Mesenteric fat pad (tissue), 1 donor: ENCODE measurements at regions not wholly inside any gene's neighbourhood (a gene's known extent, or its start where the extent isn't known, plus 50 kb on each side); places are given as distances from the start of the nearest gene placed in this dataset.
"Not testable (repeated sequence)": the region's sequence is repeated elsewhere in the genome, so short reads cannot be mapped to it uniquely, and the experiment has no call there.

Experiments
- DNase-seq: peaks from one replicate; pipeline ENCODE4 v3.0.0-alpha.2; 2020; ENCODE audit warnings: low spot score
- donor health status: DM: yes; HTN: yes; CAD: no.

GRCh38 chr2:83002706-83003105, 1456.4 kb downstream of the SUCLG1 start:
- no peak for DNase-seq

GRCh38 chr2:82998781-82999180, 1460.3 kb downstream of the SUCLG1 start:
- DNase-seq = no peak

GRCh38 chr2:82996217-82996616, 1462.9 kb downstream of the SUCLG1 start:
- no peak for DNase-seq

- no peak for DNase-seq
Measured at GRCh38 chr2:82994151-82994550, 1464.9 kb downstream of the SUCLG1 start.

- no peak for DNase-seq
Measured at GRCh38 chr2:82993609-82994008, 1465.5 kb downstream of the SUCLG1 start.

GRCh38 chr2:82992968-82993367, 1466.1 kb downstream of the SUCLG1 start:
- DNase-seq = no peak

- not testable (repeated sequence) for DNase-seq
Measured at GRCh38 chr2:82987706-82988105, 1471.4 kb downstream of the SUCLG1 start.

GRCh38 chr2:82986899-82987298, 1472.2 kb downstream of the SUCLG1 start:
- no peak for DNase-seq

GRCh38 chr2:82985572-82986197, 1473.4 kb downstream of the SUCLG1 start:
- DNase-seq = no peak

GRCh38 chr2:82968358-82968757, 1490.7 kb downstream of the SUCLG1 start:
- no peak for DNase-seq

- no peak for DNase-seq
Measured at GRCh38 chr2:82964341-82964740, 1494.7 kb downstream of the SUCLG1 start.

GRCh38 chr2:82959727-82960126, 1499.4 kb downstream of the SUCLG1 start:
- DNase-seq = no peak

GRCh38 chr2:82954868-82955267, 1504.2 kb downstream of the SUCLG1 start:
- DNase-seq = no peak

- no peak for DNase-seq
Measured at GRCh38 chr2:82939211-82939610, 1519.9 kb downstream of the SUCLG1 start.

GRCh38 chr2:82938321-82938845, 1520.7 kb downstream of the SUCLG1 start:
- not testable (repeated sequence) for DNase-seq

GRCh38 chr2:82913566-82913965, 1545.5 kb downstream of the SUCLG1 start:
- no peak for DNase-seq

- peak; percentile 49 for DNase-seq
Measured at GRCh38 chr2:82896117-82896516, 1563.0 kb downstream of the SUCLG1 start.

GRCh38 chr2:82893190-82893589, 1565.9 kb downstream of the SUCLG1 start:
- DNase-seq = no peak

- DNase-seq = no peak
Measured at GRCh38 chr2:82879803-82880202, 1579.3 kb downstream of the SUCLG1 start.

GRCh38 chr2:82875858-82876257, 1583.2 kb downstream of the SUCLG1 start:
- DNase-seq = no peak

- no peak for DNase-seq
Measured at GRCh38 chr2:82857967-82858366, 1601.1 kb downstream of the SUCLG1 start.

- no peak for DNase-seq
Measured at GRCh38 chr2:82853299-82853698, 1605.8 kb downstream of the SUCLG1 start.

GRCh38 chr2:82852787-82853186, 1606.3 kb downstream of the SUCLG1 start:
- no peak for DNase-seq
